ENCODE measurements at regions not wholly inside any gene's neighbourhood (a gene's known extent, or its start where the extent isn't known, plus 50 kb on each side); places are given as distances from the start of the nearest gene placed in this dataset.

- TF ChIP-seq CTCF (IDR thresholded peaks at IDR 0.05 in 4 of 5, conservative IDR thresholded peaks at IDR 0.05 in 1 of 5) = no peak
- TF ChIP-seq POLR2A (IDR thresholded peaks at IDR 0.05) = no peak
These were observed 108.7 kb upstream of the CNKSR3 start for GRCh38 chr6:154619146-154619545.
